Left colon (tissue), 2 donors: ENCODE measurements at regions not wholly inside any gene's neighbourhood (a gene's known extent, or its start where the extent isn't known, plus 50 kb on each side); places are given as distances from the start of the nearest gene placed in this dataset.

ENCODE experiments used
- ATAC-seq: fragments of 200-7000 bp; cut with Tn5 transposase; one replicate; pipeline ENCODE4 v1.9.1; 2020; ENCODE audit warnings: mild to moderate bottlenecking, moderate library complexity
- DNase-seq, 2 donors: peaks; one replicate each; pipeline ENCODE4 v3.0.0-alpha.2; 2020
- intact Hi-C, 2 donors: fragments of 100-400 bp; cut with DNase I in 1 of 2; cut with micrococcal nuclease in 1 of 2; formaldehyde crosslinking; loops; one replicate each; pipeline versions ENCODE4 v1.11.2 to v1.14.0; 2022; cut with DNase I, micrococcal nuclease
- donor health status: DM: no; HTN: no; CAD: no.
- donor health status: DM: yes; HTN: yes; CAD: no.

DNA sequence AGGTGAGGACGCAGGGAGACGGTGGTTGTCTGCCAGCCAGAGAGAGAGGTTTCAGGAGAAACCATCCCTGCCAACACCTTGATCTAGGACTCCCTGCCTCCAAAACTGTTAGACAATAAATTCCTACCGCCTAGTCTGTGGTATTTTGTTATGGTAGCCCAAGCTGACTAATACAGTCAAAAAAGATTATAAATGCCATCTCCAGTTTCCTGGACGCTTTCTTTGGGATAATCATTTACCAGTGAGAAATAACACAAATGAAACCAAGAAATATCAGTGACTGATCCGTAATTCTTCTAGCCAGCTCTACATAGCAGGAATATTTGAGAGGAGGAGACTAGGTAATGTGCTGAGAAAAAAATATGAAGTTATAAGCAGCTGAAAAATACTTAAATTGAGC is 707.8 kb upstream of the LMCD1 start:
- ATAC-seq = no peak
- DNase-seq = no peak
- intact Hi-C loops = no loop called here

DNA sequence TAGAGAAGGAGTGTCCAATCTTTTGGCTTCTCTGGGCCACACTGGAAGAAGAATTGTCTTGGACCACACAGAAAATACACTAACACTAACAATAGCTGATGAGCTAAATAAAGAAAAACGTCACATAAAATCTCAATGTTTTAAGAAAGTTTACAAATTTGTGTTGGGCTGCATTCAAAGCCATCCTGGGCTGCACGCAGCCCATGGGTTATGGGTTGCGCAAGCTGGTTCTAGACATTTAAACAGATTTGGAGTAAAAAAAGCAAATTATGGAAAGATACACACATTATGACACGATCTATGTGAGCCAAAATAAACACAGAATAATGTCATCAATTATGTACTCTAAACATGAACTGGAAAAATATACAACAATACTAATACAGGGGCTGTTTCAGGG is 703.3 kb upstream of the LMCD1 start:
- ATAC-seq (no peak), DNase-seq (no peak)
- intact Hi-C loops = no loop called here

DNA sequence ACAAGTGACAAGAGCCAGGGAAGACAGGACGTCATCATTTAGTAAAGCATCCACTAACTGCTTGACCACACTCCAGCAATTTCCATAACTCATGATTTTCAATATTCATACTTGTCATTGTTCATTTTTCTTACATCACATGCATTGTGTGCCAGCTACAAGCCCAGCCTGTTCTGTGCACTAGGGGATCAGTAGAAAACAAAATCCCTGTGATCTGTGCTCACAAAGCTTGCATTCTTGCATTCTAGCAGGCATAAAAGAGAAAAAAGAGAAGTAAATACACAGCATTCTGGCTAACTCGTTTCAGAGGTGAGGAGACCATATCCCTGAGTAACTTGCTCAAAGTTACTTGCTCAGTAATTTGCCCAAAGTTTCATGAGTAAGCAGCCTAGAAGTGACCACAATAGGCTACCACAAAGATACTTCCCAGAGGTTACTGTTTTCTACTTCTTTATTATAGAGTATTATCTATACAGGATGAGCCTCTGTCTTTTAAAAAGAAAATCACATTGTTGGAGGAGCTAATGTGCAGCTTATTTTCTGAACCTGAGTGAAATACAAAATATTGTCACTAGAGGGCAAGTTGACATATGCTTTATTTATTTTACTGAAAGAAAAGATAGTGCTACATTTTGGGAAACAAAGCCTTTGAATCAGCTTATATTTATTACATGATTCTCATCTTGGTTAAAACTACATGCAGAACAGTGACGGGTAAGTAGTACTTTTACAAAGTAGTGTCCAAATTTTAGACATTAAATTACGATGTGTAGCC is 701.4 kb upstream of the LMCD1 start:
- intact Hi-C loops = no loop called here
- DNase-seq (no peak), ATAC-seq (no peak)

DNA sequence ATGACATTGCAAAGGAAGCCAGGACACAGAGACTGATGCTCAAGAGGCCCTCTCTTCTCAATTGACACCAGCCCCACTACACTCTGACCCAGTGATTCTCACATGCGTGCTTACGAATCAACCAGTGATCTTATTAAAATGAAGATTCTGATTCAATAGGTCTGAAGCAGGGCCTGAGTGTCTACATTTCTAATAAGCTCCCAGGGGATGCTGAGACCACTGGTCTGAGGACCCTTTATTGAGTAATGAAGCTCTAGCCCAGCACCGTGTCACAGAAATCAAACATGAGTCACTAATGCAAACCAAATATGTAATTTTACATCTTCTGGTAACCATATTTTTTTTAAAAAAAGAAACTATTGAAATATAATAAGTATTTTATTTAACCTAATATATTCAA is 689.1 kb upstream of the LMCD1 start:
- intact Hi-C loops = no loop called here
- ATAC-seq (no peak), DNase-seq (no peak)

DNA sequence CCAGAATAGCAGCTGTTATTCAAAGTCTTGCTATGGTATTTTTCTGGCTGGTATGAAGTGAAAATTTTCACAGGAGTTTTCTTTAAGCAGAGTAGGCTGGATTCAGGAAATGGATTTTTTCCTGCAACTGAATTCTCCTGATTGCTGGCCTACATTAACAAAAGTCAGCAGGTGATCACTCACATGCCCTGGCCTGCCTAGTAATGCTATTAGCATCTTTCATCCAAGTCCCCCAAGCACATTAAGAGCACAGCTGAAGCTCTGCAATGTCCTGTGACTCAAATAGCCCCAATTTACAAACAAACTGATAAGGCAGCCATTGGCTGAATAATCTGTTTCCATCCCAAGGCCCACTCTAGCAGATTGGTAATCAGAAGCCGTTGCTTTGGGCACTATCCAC is 688.3 kb upstream of the LMCD1 start:
- DNase-seq (no peak), ATAC-seq (no peak)
- intact Hi-C loops = no loop called here

DNA sequence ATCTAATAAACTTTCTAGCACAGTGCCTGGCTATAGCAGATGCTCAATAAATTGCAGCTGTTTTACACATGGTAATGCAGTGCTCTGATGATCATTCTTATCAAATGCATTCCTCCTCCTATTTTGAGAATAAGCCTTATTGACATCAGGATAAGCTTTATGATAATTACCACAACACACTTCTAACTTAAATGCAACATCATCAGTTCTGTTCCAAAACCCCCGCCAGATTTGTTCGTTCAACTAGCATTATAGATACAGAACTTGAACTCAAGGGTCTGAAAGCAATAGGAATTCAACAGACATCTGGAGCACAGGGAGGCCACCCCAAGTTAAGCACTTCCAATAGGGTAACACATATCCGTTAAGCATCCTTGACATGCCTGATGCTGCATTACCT is 684.4 kb upstream of the LMCD1 start:
- intact Hi-C loops = no loop called here
- no peak for DNase-seq
- no peak for ATAC-seq

DNA sequence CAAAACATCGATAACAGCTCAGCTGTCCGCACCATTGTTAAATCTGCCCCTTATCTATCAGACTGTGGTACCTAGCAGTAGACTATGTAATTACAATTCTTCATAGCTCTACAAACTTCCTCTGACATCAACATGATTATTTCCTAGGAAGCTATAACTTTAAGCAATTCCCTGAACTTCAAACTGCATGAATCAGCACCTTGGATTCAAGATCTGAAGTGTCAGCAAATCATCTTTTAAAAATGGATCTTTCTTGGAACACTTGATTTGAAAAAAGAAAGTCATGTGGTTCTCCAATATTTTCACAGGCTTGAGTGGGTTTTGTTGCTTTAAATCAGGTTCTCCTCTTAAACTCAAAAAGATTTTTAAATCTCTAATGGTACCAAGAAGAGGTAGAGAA is 680.7 kb upstream of the LMCD1 start:
- no peak for ATAC-seq
- DNase-seq = no peak
- intact Hi-C loops = no loop called here

DNA sequence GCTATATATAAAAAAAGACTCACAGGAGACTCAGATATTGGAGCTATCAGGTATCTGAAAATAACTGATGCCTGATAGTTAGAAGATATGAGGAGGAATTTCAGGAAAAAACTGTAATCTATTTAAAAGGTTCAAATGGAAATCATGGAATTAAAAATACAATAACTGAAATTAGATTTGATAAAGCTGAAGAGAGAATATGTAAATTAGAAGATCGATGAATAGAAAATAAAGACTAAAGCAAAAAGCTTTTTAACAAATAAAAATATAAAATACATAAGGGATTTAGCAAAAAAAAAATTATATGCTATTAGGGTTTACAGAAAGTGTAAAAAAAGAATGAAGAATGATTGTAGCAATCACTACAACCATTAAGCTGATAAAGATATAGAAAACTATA is 679.8 kb upstream of the LMCD1 start:
- no peak for DNase-seq
- no peak for ATAC-seq
- intact Hi-C loops = no loop called here

DNA sequence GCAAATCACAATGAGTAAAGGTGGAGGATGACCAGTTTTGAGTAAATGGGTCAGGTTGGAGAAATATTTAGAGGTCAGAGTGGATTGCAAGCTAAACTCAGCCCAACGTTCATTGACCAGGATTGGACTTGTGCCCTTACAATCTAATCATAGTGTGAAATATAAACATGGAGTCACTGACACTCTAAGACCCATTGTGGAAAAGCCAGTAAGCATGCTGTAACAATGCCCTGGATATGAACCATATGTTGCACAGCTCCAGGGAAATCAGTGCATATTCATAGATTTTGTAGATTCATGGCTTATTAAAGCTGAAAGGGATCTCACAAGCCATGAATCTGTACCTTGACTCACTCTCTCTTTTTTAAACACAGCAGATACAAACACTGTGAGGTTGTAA is 660.2 kb upstream of the LMCD1 start:
- intact Hi-C loops = no loop called here
- DNase-seq = no peak
- ATAC-seq = no peak

DNA sequence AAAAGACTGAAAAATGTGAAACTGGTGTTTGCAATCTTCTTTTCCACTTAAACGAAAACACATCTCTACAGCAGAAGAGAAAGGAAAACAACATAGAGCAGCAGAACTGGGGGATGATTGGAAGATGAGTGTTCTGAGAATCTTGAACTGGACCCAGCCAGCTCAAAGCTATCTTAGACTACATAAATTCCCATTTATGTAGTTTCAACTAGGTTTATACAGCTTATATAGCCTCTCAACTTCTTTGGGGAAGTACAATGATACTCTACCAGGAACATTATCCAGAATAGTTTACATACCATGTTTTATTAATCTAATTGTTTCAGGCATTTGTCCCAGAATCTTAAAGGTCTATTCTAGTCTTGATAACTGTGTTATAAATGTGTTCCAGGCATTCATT is 658.2 kb upstream of the LMCD1 start:
- DNase-seq (no peak), ATAC-seq (no peak)
- intact Hi-C loops = no loop called here

DNA sequence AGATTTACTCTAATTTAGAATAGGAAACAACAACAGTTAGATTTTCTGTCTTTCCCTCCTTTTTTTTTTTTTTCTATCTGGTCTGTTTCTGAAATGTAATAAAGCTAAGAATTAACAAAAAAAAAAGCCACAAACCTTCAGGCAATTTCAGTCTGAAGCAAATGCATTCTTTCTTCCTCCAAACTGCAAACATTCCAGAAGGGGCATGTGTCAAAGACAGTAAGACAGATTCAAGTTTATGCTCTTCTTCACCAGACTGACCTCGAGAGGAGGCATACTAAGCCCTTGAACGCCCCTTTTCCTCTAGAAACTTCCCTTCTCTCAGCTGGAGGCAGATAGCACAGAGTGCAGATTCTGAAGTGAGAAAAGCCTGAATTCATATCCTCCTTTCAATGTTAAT is 654.6 kb upstream of the LMCD1 start:
- ATAC-seq = no peak
- intact Hi-C loops = no loop called here
- no peak for DNase-seq

DNA sequence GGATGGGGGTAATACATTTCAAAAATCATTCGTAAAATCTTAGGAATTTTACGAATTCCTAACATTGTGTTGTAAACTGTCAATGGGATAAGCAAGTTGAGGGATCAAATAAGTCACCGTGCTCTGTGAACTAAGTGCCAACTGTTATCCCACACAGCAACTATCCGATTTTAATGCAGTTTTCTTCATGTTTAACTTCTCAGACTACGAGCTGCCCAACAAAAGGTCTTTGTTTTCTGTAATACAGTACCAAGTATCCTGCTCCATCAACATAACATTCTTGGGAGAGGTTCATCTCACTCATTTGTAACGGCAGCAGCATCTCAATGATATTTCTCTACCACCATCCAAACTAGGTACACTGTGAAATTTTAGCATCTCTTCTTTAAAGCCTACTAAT is 654.1 kb upstream of the LMCD1 start:
- no peak for DNase-seq
- ATAC-seq = no peak
- intact Hi-C loops = no loop called here

DNA sequence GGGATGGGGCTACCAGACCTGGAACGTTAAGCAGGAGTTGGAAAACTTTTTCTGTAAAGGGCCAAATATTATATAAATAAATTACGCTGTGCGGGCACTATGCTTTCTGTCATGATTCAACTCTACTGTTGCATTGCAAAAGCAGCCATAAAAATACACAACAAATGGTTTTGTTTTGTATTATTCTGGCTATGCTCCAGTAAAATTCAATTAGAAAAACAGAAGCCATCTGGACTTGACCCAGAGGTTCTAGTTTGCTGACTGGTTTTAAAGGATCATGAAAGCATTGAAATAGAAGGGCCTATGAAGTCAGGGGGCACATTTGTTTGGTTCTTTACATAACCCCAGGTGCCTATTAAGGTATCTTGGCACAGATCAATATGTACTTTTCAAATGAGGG is 647.4 kb upstream of the LMCD1 start:
- intact Hi-C loops = no loop called here
- no peak for ATAC-seq
- DNase-seq = no peak

DNA sequence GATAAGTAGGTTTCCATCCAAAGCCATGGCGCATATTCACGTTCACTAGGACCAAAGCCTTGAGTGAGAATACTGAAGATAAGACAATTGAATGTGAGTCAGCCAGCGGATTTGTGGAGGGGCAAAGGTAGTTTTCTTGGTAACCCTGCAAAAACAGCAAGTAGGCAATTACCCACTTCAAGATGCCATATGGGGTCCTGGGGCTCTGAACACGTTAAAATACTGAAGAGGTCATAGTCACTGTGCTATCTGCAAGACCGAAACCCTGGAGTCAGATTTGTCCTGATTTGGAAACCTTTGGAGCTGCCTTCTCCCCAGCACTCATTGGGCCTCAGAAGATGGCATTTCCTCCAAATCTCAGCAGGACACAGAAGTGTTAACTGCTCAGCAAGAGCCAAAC is 646.9 kb upstream of the LMCD1 start:
- DNase-seq (no peak), ATAC-seq (no peak)
- intact Hi-C loops = no loop called here

DNA sequence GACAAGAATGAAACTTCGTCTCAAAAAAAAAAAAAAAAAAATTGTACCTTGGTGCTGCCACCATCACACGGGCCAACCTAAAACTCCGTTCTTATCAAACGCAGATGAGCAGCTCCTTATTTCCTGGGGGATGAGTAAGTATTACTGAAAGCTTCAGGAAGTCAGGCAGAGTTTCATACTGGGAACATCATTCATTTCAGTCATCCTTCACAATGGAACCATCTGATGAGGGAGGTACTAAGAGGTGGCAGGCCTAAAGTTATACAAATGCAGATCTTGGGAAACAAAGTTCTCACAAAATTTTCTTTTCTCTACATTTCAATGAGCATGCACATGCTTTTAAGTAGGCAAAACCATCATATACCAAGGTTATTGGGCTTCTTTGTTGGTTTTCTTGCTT is 636.0 kb upstream of the LMCD1 start:
- no peak for ATAC-seq
- intact Hi-C loops = no loop called here
- DNase-seq = no peak

DNA sequence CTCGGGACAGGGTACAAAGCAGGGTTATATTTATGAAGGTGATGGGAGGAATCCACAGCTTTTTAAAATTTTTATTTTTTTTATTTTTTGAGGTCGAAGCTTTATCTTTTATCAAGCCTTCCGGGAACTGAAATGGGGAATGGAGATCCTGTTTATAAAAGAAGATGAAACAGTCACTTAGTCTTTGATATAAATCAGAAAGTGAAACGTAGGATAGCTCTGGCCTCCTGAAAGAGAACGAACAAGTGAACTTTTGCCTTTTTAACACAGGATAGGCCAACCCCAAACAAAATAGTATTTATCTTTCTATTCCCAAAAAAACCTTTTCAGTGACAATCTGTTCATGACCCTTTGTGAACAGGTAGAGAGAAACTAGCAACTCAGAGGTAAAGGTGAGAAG is 634.0 kb upstream of the LMCD1 start:
- intact Hi-C loops = no loop called here
- DNase-seq (no peak), ATAC-seq (no peak)

DNA sequence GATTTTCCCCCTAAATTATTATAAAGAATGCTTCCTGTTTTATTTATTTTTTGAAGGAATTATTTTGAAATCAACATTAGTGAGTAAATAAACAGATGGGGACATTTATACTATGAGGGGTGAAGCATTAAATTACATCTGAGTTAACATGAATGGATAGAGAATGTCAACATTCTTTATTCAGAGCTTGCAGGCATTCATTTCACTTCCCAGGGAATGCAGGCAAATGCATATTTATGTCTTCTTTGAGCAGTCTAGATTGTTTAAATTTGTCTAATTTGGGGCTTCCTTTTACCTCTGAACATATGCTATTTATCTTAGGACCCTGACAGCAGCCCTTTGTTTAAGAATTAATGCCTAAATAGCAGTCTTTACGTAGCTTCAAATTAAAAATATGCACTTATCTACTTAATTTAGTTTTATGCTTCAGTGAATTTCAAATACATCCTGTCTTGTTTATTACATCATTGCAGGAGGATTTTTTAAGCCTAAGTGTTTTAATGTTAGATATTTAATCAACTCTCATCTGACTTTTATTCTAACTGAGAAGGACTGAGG is 630.5 kb upstream of the LMCD1 start:
- intact Hi-C loops = no loop called here
- DNase-seq (no peak), ATAC-seq (no peak)

DNA sequence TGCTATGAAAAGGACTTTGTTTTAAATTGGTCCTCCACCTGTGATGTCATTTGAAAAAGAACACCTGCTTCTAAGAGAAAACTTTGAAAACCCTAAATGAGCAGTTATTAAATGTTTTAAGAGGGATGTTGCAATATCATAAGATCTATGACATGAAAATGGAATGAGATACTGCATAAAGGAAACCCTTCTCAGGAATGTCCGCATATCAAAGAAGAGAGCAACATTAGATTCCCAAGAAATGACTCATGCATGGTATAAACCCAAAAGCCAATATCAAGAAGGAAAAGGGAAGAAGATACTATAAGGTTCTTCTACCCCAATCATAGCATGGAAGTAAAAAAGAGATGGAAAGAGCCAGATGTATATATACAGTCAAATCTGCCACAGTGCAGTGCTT is 627.5 kb upstream of the LMCD1 start:
- no peak for ATAC-seq
- no peak for DNase-seq
- intact Hi-C loops = no loop called here

DNA sequence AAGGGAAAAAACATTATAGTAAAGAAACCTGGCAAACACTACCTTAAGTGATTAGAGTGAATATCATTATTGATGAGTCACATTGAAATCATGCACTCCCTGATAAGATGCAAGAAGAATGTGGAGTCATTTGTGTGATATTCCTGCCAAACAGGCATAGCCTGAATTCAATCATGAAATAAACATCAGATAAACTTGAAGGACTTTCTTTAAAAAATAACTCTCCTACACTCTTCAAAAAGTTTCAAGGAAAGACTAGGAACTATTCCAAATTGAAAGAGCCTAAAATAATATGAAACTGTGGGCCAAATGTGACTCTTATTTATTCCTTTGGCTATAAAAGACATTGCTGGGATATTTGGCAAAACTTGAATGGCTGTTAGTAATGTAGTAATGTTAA is 625.7 kb upstream of the LMCD1 start:
- no peak for ATAC-seq
- intact Hi-C loops = no loop called here
- no peak for DNase-seq

DNA sequence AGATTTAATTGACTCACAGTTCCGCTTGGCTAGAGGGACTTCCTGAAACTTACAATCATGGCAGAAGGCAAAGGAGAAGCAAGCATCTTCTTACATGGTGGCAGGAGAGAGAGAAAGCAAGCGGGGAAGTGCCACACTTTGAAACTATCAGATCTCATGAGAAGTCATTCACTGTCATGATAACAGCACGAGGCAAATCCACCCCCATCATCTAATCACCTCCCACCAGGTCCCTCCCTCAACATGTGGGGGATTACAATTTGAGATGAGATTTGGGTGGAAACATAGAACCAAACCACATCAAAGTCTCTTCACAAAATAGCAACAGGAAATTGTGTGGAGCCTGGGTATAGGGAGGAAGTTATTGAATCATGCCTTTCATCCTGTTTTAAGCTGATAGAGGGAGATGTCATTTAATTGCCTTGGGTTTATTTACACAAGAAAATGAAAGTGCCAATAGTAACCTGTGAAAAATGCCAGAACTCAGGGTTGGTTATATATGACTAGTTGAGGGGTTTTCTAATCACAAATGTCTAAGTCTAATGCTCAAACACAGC is 624.8 kb upstream of the LMCD1 start:
- no peak for DNase-seq
- no peak for ATAC-seq
- intact Hi-C loops = no loop called here

DNA sequence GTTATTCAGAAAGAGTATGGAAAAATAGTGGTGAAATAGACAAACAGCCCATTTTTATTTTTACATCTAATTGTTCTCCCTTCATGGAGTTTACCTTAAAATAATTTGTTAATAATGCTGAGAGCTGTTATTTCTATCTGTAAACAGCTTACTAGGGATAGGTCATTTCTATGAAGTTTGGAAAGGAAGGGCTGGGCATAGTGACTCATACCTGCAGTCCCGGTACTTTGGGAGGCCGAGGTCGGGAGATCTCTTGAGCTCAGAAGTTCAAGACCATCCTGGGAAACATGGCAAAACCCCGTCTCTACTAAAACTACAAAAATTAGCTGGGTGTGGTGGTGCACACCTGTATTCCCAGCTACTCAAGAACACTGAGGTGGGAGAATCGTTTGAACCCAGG is 624.3 kb upstream of the LMCD1 start:
- DNase-seq = no peak
- intact Hi-C loops = no loop called here
- ATAC-seq = no peak
